Liver (tissue), 8 donors: ENCODE measurements at regions not wholly inside any gene's neighbourhood (a gene's known extent, or its start where the extent isn't known, plus 50 kb on each side); places are given as distances from the start of the nearest gene placed in this dataset.
"Not testable (repeated sequence)": the region's sequence is repeated elsewhere in the genome, so short reads cannot be mapped to it uniquely, and the experiment has no call there.

Source experiments
- DNase-seq: peaks from one replicate; pipeline ENCODE4 v3.0.0-alpha.2; 2017; ENCODE audit warnings: low spot score
- H3K27ac ChIP-seq, 2 donors: one replicate each; pipeline ENCODE4 v1.7.0; 2013; ENCODE audit warnings: inconsistent platforms in 2 of 2, low read length in 2 of 2, control low read depth in 1 of 2, low read depth in 1 of 2, mild to moderate bottlenecking in 1 of 2
- H3K27me3 ChIP-seq, 4 donors: one replicate each; pipeline versions ENCODE4 v1.6.1 to v1.7.0; 2013; ENCODE audit warnings: low read length in 3 of 4, inconsistent platforms in 1 of 4, mild to moderate bottlenecking in 1 of 4, moderate library complexity in 1 of 4; ENCODE audit not compliant: control insufficient read depth in 4 of 4, insufficient read depth in 4 of 4
- H3K36me3 ChIP-seq, 4 donors: one replicate each; pipeline versions ENCODE4 v1.6.1 to v1.7.0; 2013; ENCODE audit warnings: low read length in 3 of 4, mild to moderate bottlenecking in 3 of 4, low read depth in 1 of 4, moderate library complexity in 1 of 4; ENCODE audit not compliant: control insufficient read depth in 4 of 4, insufficient read depth in 3 of 4
- H3K4me1 ChIP-seq, 4 donors: one replicate each; pipeline versions ENCODE4 v1.6.1 to v1.7.0; 2013; ENCODE audit warnings: low read length in 3 of 4, mild to moderate bottlenecking in 3 of 4, moderate library complexity in 1 of 4; ENCODE audit not compliant: control insufficient read depth in 4 of 4, insufficient read depth in 4 of 4
- H3K4me3 ChIP-seq, 3 donors: one replicate each; pipeline versions ENCODE4 v1.6.1 to v1.7.0; 2013; ENCODE audit warnings: low read length in 3 of 3, control low read depth in 1 of 3, low read depth in 1 of 3, mild to moderate bottlenecking in 1 of 3
- H3K9ac ChIP-seq, 2 donors: one replicate each; pipeline ENCODE4 v1.7.0; 2013; ENCODE audit warnings: low read length in 2 of 2, mild to moderate bottlenecking in 2 of 2, moderate library complexity in 2 of 2, control low read depth in 1 of 2, low read depth in 1 of 2
- H3K9me3 ChIP-seq, 4 donors: one replicate each; pipeline versions ENCODE4 v1.6.1 to v1.7.0; 2013; ENCODE audit warnings: low read length in 3 of 4; ENCODE audit not compliant: control insufficient read depth in 4 of 4
- EGR1 ChIP-seq, 2 donors: IDR thresholded peaks; 2 replicates each; pipeline ENCODE4 v1.6.1; 2016 to 2018; ENCODE audit warnings: antibody characterized with exemption in 2 of 2, low read depth in 2 of 2
- FOXA1 ChIP-seq: IDR thresholded peaks from 2 replicates; pipeline ENCODE4 v1.6.1; 2016; ENCODE audit warnings: antibody characterized with exemption
- FOXA2 ChIP-seq: IDR thresholded peaks from 2 replicates; pipeline ENCODE4 v1.6.1; 2016; ENCODE audit warnings: antibody characterized with exemption
- GABPA ChIP-seq, 2 donors: IDR thresholded peaks in 1 of 2; conservative IDR thresholded peaks in 1 of 2; 2 replicates each; pipeline ENCODE4 v1.6.1; 2016; ENCODE audit warnings: antibody characterized with exemption in 2 of 2, mild to moderate bottlenecking in 1 of 2, moderate library complexity in 1 of 2
- HNF4A ChIP-seq, 2 donors: conservative IDR thresholded peaks; 2 replicates each; pipeline ENCODE4 v1.6.1; 2016; ENCODE audit warnings: antibody characterized with exemption in 2 of 2, mild to moderate bottlenecking in 2 of 2
- JUND ChIP-seq, 2 donors: IDR thresholded peaks; 2 replicates each; pipeline ENCODE4 v1.6.1; 2016; ENCODE audit warnings: antibody characterized with exemption in 2 of 2
- NR2F2 ChIP-seq: IDR thresholded peaks from 2 replicates; pipeline ENCODE4 v1.6.1; 2016; ENCODE audit warnings: antibody characterized with exemption
- RAD21 ChIP-seq, 2 donors: IDR thresholded peaks; 2 replicates each; pipeline ENCODE4 v1.6.1; 2016; ENCODE audit warnings: antibody characterized with exemption in 2 of 2, mild to moderate bottlenecking in 2 of 2
- RXRA ChIP-seq, 2 donors: IDR thresholded peaks; 2 replicates each; pipeline ENCODE4 v1.6.1; 2017 to 2018; ENCODE audit warnings: antibody characterized with exemption in 2 of 2, mild to moderate bottlenecking in 1 of 2
- SP1 ChIP-seq: IDR thresholded peaks from 2 replicates; pipeline ENCODE4 v1.6.1; 2018; ENCODE audit warnings: antibody characterized with exemption, mild to moderate bottlenecking
- TAF1 ChIP-seq: conservative IDR thresholded peaks from 2 replicates; pipeline ENCODE4 v1.6.1; 2016; ENCODE audit warnings: antibody characterized with exemption, mild to moderate bottlenecking
- YY1 ChIP-seq: IDR thresholded peaks from 2 replicates; pipeline ENCODE4 v1.6.1; 2016; ENCODE audit warnings: antibody characterized with exemption, mild to moderate bottlenecking
- WGBS: extraction: QIAGEN DNeasy Blood & Tissue Kit; methylation state at CpG from one replicate; pipeline ENCODE4 v1.1.7; 2013; 5-methylcytosine and 5-hydroxymethylcytosine counted together
- TF ChIP-seq, protein P1 (sequence below): IDR thresholded peaks from 2 replicates; pipeline ENCODE4 v1.6.1; 2016; ENCODE audit warnings: antibody characterized with exemption
- TF ChIP-seq, protein P2 (sequence below): IDR thresholded peaks from 2 replicates; pipeline ENCODE4 v1.6.1; 2016; ENCODE audit warnings: antibody characterized with exemption, mild to moderate bottlenecking
- TF ChIP-seq, protein P3 (sequence below): IDR thresholded peaks from 2 replicates; pipeline ENCODE4 v1.6.1; 2016; ENCODE audit warnings: antibody characterized with exemption
- TF ChIP-seq, protein P4 (sequence below): fragments of 150-350 bp; IDR thresholded peaks from 2 replicates; pipeline ENCODE4 v1.5.1; 2017; ENCODE audit warnings: improper control_type of control experiment, low read depth, low read length; ENCODE audit not compliant: missing input control
- donor health status: healthy.
- donor health status: healthy.
- donor health status: healthy.
- donor health status: healthy.
- donor health status: healthy.

DNA sequence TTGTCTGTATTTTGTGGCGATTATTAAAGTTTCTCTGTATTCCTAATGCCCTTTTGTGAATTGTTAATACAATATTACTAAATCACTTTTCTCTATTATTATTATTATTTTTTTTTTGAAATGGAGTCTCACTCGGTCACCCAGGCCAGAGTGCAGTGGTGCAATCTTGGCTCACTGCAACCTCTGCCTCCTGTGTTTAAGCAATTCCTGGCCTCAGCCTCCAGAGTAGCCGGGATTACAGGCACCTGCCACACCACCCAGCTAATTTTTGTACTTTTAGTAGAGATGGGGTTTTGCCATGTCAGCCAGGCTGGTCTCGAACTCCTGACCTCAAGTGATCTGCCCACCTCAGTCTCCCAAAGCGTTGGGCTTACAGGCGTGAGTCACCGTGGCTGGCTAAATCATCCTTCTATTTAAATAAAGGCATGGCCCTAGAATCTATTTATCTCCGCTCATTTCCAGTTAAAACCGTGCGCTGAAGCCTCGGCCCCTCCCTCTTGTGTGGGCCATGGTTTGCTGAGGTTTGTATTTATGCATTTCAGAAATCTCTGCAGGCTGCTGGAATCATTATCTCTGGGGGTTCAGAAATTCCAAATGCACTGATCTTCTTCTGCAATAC, 1136.4 kb upstream of the TMEM132C start:
- WGBS, result 71% methylated on average over 11 of the region's 11 CpGs
- peak overlapping the region in 1 of 2 donors; percentile 66 for H3K27ac ChIP-seq
- DNase-seq, result no peak
- H3K4me1 ChIP-seq, result peaks cover 7 to 34% (median 29%) of the 10 kb centered on the region in 4 donors
- H3K36me3 ChIP-seq, result no peaks in the 10 kb centered on the region
- peak overlapping the region in 1 of 2 donors; percentile 28 for H3K9ac ChIP-seq
- no peaks in the 10 kb centered on the region for H3K9me3 ChIP-seq
- H3K27me3 ChIP-seq, result no peaks in the 10 kb centered on the region
- no peak overlapping the region for H3K4me3 ChIP-seq
- TF ChIP-seq EGR1 (IDR thresholded peaks at IDR 0.05; ENCODE audit: low read depth in 2 of 2) (no peak), RXRA (IDR thresholded peaks at IDR 0.05) (peak in 1 of 2 donors; percentile 14), TAF1 (no peak), HNF4A (conservative IDR thresholded peaks at IDR 0.05) (peak; percentile 28 to 55), SP1 (no peak), RAD21 (IDR thresholded peaks at IDR 0.05) (no peak), FOXA1 (no peak), NR2F2 (no peak), FOXA2 (no peak)
- TF ChIP-seq, protein P1, sequence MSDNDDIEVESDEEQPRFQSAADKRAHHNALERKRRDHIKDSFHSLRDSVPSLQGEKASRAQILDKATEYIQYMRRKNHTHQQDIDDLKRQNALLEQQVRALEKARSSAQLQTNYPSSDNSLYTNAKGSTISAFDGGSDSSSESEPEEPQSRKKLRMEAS, result no peak
- TF ChIP-seq, protein P2, sequence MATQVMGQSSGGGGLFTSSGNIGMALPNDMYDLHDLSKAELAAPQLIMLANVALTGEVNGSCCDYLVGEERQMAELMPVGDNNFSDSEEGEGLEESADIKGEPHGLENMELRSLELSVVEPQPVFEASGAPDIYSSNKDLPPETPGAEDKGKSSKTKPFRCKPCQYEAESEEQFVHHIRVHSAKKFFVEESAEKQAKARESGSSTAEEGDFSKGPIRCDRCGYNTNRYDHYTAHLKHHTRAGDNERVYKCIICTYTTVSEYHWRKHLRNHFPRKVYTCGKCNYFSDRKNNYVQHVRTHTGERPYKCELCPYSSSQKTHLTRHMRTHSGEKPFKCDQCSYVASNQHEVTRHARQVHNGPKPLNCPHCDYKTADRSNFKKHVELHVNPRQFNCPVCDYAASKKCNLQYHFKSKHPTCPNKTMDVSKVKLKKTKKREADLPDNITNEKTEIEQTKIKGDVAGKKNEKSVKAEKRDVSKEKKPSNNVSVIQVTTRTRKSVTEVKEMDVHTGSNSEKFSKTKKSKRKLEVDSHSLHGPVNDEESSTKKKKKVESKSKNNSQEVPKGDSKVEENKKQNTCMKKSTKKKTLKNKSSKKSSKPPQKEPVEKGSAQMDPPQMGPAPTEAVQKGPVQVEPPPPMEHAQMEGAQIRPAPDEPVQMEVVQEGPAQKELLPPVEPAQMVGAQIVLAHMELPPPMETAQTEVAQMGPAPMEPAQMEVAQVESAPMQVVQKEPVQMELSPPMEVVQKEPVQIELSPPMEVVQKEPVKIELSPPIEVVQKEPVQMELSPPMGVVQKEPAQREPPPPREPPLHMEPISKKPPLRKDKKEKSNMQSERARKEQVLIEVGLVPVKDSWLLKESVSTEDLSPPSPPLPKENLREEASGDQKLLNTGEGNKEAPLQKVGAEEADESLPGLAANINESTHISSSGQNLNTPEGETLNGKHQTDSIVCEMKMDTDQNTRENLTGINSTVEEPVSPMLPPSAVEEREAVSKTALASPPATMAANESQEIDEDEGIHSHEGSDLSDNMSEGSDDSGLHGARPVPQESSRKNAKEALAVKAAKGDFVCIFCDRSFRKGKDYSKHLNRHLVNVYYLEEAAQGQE, result no peak
- TF ChIP-seq, protein P3, sequence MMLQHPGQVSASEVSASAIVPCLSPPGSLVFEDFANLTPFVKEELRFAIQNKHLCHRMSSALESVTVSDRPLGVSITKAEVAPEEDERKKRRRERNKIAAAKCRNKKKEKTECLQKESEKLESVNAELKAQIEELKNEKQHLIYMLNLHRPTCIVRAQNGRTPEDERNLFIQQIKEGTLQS, result no peak

DNA sequence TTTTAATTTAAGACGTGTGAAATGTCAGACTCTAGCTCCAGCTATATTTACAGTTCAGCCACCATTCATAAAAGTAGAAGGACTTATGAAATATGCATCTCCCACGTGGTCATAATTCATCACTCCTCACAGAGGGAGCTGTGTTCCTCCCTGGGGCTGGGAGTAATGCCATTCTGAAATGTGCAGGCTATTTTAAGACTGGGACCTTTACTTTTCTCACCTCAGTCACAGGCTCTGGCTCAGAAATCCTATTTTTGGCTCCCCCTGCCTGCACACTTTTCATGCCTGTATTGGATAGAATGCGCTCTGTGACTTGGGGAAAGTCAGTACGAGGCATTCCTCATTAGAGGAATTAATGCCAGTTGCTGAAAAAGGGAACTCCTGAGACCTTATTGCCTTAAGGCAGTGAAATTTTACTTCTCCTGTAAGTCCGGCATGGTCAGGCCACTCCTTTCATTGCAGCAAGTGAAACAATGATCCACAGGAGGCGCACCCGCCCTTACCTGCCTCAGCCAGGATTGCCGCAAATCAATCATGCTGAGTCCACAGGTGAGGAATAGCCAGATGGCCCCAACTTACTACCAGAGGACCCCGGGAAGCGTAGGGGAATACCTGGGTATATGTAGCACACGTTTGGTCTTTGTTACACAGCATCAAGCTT, 1133.2 kb upstream of the TMEM132C start:
- H3K4me1 ChIP-seq, result peaks cover 0 to 19% (median 14%) of the 10 kb centered on the region in 4 donors
- no peak overlapping the region for H3K27ac ChIP-seq
- H3K4me3 ChIP-seq, result no peak overlapping the region
- no peaks in the 10 kb centered on the region for H3K27me3 ChIP-seq
- no peak overlapping the region for H3K9ac ChIP-seq
- H3K9me3 ChIP-seq, result no peaks in the 10 kb centered on the region
- no peak for DNase-seq
- 88% methylated on average over 11 of the region's 11 CpGs for WGBS
- no peak for TF ChIP-seq NR2F2
- TF ChIP-seq FOXA1, result no peak
- no peak for TF ChIP-seq GABPA (IDR thresholded peaks at IDR 0.05 in 1 of 2, conservative IDR thresholded peaks at IDR 0.05 in 1 of 2)
- TF ChIP-seq SP1, result no peak
- TF ChIP-seq, protein P4, sequence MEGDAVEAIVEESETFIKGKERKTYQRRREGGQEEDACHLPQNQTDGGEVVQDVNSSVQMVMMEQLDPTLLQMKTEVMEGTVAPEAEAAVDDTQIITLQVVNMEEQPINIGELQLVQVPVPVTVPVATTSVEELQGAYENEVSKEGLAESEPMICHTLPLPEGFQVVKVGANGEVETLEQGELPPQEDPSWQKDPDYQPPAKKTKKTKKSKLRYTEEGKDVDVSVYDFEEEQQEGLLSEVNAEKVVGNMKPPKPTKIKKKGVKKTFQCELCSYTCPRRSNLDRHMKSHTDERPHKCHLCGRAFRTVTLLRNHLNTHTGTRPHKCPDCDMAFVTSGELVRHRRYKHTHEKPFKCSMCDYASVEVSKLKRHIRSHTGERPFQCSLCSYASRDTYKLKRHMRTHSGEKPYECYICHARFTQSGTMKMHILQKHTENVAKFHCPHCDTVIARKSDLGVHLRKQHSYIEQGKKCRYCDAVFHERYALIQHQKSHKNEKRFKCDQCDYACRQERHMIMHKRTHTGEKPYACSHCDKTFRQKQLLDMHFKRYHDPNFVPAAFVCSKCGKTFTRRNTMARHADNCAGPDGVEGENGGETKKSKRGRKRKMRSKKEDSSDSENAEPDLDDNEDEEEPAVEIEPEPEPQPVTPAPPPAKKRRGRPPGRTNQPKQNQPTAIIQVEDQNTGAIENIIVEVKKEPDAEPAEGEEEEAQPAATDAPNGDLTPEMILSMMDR, result no peak
- TF ChIP-seq, protein P1, result no peak
- TF ChIP-seq, protein P3, result no peak
- no peak for TF ChIP-seq TAF1
- no peak for TF ChIP-seq JUND (IDR thresholded peaks at IDR 0.05)
- TF ChIP-seq HNF4A (conservative IDR thresholded peaks at IDR 0.05), result no peak
- no peak for TF ChIP-seq YY1
- TF ChIP-seq EGR1 (IDR thresholded peaks at IDR 0.05; ENCODE audit: low read depth in 2 of 2), result no peak
- TF ChIP-seq RXRA (IDR thresholded peaks at IDR 0.05), result no peak
- TF ChIP-seq FOXA2, result no peak
- H3K36me3 ChIP-seq, result no peaks in the 10 kb centered on the region

DNA sequence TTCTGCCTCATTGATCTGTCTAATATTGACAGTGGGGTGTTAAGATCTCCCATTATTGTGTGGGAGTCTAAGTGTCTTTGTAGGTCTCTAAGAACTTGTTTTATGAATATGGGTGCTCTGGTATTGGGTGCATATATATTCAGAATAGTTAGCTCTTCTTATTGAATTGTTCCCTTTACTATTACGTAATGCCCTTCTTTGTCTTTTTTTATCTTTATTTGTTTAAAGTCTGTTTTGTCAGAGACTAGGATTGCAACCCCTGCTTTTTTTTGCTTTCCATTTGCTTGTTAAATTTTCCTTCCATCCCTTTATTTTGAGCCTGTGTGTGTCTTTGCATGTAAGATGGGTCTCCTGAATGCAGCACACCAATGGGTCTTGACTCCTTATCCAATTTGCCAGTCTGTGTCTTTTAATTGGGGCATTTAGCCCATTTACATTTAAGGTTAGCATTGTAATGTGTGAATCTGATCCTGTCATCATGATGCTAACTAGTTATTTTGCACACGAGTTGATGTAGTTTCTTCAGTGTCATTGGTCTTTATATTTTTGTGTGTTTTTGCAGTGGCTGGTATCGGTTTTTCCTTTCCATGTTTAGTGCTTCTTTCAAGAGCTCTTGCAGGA, 1126.0 kb upstream of the TMEM132C start:
- H3K27ac ChIP-seq, H3K27me3 ChIP-seq, DNase-seq, H3K9me3 ChIP-seq, H3K4me3 ChIP-seq, H3K4me1 ChIP-seq, H3K36me3 ChIP-seq, H3K9ac ChIP-seq: not testable (repeated sequence)
- WGBS, result 87% methylated on average over 3 of the region's 3 CpGs
